ENCODE measurements at regions not wholly inside any gene's neighbourhood (a gene's known extent, or its start where the extent isn't known, plus 50 kb on each side); places are given as distances from the start of the nearest gene placed in this dataset.

GRCh38 chr5:60260658-60261057 is 367.1 kb upstream of the PDE4D start:
- TF ChIP-seq POLR2A (IDR thresholded peaks at IDR 0.05) (no peak), CTCF (IDR thresholded peaks at IDR 0.05) (no peak)
